ENCODE measurements at regions not wholly inside any gene's neighbourhood (a gene's known extent, or its start where the extent isn't known, plus 50 kb on each side); places are given as distances from the start of the nearest gene placed in this dataset.

DNA sequence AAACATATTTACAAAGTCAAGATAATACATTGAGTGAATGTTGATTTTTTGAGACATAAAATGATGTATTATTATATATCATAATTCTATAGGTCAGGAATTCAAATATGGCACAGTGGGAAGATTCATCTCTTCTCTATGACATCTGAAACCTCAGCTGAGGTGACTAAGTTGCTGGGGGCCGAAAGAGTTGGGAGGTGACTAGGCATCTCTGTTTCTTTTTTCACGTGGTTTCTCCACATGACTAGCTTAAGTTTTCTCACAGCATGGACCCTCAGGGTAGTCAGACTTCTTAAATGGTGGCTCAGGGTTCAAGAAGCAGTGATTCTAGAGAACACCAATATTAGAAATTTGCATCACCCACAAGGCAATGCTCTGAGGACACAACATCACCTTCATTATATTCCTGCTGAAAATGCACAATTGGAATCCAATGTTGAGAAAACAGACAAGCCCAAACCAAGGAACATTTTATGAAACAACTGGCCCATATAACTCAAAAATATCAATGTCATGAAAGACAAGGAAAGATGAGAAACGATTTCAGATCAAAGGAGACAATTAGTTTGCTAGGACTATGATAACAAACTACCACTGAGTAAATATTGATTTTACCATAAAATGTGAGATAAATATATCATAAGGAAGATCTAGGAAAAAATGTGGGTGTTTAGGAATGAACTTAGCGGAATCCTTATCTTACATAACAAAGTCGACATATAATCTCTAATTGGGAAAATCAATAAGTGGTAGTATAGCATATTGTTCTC, 273.3 kb upstream of the IRAK1BP1 start:
- no peak for DNase-seq (ENCODE audit: low read depth in 1 of 2, low spot score in 1 of 2)
- TF ChIP-seq, protein P1, sequence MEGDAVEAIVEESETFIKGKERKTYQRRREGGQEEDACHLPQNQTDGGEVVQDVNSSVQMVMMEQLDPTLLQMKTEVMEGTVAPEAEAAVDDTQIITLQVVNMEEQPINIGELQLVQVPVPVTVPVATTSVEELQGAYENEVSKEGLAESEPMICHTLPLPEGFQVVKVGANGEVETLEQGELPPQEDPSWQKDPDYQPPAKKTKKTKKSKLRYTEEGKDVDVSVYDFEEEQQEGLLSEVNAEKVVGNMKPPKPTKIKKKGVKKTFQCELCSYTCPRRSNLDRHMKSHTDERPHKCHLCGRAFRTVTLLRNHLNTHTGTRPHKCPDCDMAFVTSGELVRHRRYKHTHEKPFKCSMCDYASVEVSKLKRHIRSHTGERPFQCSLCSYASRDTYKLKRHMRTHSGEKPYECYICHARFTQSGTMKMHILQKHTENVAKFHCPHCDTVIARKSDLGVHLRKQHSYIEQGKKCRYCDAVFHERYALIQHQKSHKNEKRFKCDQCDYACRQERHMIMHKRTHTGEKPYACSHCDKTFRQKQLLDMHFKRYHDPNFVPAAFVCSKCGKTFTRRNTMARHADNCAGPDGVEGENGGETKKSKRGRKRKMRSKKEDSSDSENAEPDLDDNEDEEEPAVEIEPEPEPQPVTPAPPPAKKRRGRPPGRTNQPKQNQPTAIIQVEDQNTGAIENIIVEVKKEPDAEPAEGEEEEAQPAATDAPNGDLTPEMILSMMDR (IDR thresholded peaks at IDR 0.05; ENCODE audit: insufficient read depth, low read length), result no peak
- TF ChIP-seq, protein P2, sequence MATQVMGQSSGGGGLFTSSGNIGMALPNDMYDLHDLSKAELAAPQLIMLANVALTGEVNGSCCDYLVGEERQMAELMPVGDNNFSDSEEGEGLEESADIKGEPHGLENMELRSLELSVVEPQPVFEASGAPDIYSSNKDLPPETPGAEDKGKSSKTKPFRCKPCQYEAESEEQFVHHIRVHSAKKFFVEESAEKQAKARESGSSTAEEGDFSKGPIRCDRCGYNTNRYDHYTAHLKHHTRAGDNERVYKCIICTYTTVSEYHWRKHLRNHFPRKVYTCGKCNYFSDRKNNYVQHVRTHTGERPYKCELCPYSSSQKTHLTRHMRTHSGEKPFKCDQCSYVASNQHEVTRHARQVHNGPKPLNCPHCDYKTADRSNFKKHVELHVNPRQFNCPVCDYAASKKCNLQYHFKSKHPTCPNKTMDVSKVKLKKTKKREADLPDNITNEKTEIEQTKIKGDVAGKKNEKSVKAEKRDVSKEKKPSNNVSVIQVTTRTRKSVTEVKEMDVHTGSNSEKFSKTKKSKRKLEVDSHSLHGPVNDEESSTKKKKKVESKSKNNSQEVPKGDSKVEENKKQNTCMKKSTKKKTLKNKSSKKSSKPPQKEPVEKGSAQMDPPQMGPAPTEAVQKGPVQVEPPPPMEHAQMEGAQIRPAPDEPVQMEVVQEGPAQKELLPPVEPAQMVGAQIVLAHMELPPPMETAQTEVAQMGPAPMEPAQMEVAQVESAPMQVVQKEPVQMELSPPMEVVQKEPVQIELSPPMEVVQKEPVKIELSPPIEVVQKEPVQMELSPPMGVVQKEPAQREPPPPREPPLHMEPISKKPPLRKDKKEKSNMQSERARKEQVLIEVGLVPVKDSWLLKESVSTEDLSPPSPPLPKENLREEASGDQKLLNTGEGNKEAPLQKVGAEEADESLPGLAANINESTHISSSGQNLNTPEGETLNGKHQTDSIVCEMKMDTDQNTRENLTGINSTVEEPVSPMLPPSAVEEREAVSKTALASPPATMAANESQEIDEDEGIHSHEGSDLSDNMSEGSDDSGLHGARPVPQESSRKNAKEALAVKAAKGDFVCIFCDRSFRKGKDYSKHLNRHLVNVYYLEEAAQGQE (IDR thresholded peaks at IDR 0.05; ENCODE audit: insufficient replicate concordance, low read depth), result no peak
- no peak for TF ChIP-seq SPI1 (IDR thresholded peaks at IDR 0.05; ENCODE audit: borderline replicate concordance, low read depth)
- no peak overlapping the region for H3K4me3 ChIP-seq (replicated peaks; ENCODE audit: insufficient read depth, low read length)
- H3K27me3 ChIP-seq (ENCODE audit: insufficient read depth, poor library complexity, severe bottlenecking), result no peaks in the 10 kb centered on the region
- no peak overlapping the region for H3K27ac ChIP-seq (replicated peaks)

DNA sequence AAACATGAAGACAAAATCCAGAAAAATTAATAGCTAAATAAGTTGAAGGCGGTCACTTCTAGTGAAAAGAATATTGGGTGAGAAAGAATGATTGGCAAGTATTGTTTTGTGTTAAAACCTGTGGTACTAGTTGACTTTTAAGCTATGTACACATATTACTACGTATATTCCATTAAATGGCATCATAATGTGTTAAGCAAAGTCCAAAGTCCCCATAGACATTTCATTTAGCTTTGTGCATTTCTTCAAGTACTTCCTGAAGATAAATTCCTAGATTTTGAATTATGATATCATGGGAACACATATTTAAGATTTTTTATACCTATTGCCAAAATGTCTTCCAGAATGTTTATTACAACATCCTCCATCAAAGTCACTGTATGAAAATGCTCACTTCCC, 272.7 kb upstream of the IRAK1BP1 start:
- TF ChIP-seq, protein P2 (IDR thresholded peaks at IDR 0.05; ENCODE audit: insufficient replicate concordance, low read depth), result no peak
- TF ChIP-seq SPI1 (IDR thresholded peaks at IDR 0.05; ENCODE audit: borderline replicate concordance, low read depth) (no peak), POLR2AphosphoS5 (IDR thresholded peaks at IDR 0.05; ENCODE audit: low read depth) (no peak), GABPA (IDR thresholded peaks at IDR 0.05; ENCODE audit: low read depth) (no peak)
- TF ChIP-seq, protein P1 (IDR thresholded peaks at IDR 0.05; ENCODE audit: insufficient read depth, low read length), result no peak
- Histone ChIP-seq H3K27me3 (ENCODE audit: insufficient read depth, poor library complexity, severe bottlenecking) (no peaks in the 10 kb centered on the region), H3K27ac (replicated peaks) (no peak overlapping the region), H3K4me3 (replicated peaks; ENCODE audit: insufficient read depth, low read length) (no peak overlapping the region)
- no peak for DNase-seq (ENCODE audit: low read depth in 1 of 2, low spot score in 1 of 2)

DNA sequence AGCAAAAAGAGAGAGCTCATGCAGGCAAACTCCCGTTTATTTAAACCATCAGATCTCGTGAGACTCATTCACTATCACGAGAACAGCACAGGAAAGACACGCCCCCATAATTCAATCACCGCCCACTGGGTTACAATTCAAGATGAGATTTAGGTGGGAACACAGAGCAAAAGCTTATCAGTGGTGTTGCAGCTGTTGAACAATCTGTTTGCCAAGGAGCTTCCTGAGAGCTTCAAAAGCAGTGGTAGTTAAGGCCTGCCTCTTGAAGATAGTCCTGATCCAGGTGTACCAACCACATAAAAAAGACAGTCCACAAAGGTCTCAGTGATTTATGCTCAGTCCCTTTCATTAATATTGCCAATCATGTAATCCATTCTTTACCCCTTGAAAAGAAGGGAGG, 269.4 kb upstream of the IRAK1BP1 start:
- no peak for DNase-seq (ENCODE audit: low read depth in 1 of 2, low spot score in 1 of 2)
- TF ChIP-seq, protein P2 (IDR thresholded peaks at IDR 0.05; ENCODE audit: insufficient replicate concordance, low read depth), result no peak
- no peak for TF ChIP-seq SPI1 (IDR thresholded peaks at IDR 0.05; ENCODE audit: borderline replicate concordance, low read depth)
- TF ChIP-seq, protein P1 (IDR thresholded peaks at IDR 0.05; ENCODE audit: insufficient read depth, low read length), result no peak
- TF ChIP-seq GABPA (IDR thresholded peaks at IDR 0.05; ENCODE audit: low read depth), result no peak
- no peak for TF ChIP-seq POLR2AphosphoS5 (IDR thresholded peaks at IDR 0.05; ENCODE audit: low read depth)
- Histone ChIP-seq H3K27me3 (ENCODE audit: insufficient read depth, poor library complexity, severe bottlenecking) (no peaks in the 10 kb centered on the region), H3K27ac (replicated peaks) (no peak overlapping the region), H3K4me3 (replicated peaks; ENCODE audit: insufficient read depth, low read length) (no peak overlapping the region)
